Ramos (cell line): ENCODE measurements at regions not wholly inside any gene's neighbourhood (a gene's known extent, or its start where the extent isn't known, plus 50 kb on each side); places are given as distances from the start of the nearest gene placed in this dataset.

ENCODE experiments used
- in situ Hi-C: fragments of 300-500 bp; cut with MboI; formaldehyde crosslinking; loops from one replicate; pipeline ENCODE4 v1.14.3; 2022; ENCODE audit warnings: low sequenced_read_pairs; ENCODE audit not compliant: unreplicated experiment

GRCh38 chr7:131109011-131109758, 218.5 kb upstream of the MKLN1 start:
- in situ Hi-C loops: no loop called here

- in situ Hi-C loops: no loop called here
Measured at GRCh38 chr7:131109759-131110296, 217.8 kb upstream of the MKLN1 start.

DNA sequence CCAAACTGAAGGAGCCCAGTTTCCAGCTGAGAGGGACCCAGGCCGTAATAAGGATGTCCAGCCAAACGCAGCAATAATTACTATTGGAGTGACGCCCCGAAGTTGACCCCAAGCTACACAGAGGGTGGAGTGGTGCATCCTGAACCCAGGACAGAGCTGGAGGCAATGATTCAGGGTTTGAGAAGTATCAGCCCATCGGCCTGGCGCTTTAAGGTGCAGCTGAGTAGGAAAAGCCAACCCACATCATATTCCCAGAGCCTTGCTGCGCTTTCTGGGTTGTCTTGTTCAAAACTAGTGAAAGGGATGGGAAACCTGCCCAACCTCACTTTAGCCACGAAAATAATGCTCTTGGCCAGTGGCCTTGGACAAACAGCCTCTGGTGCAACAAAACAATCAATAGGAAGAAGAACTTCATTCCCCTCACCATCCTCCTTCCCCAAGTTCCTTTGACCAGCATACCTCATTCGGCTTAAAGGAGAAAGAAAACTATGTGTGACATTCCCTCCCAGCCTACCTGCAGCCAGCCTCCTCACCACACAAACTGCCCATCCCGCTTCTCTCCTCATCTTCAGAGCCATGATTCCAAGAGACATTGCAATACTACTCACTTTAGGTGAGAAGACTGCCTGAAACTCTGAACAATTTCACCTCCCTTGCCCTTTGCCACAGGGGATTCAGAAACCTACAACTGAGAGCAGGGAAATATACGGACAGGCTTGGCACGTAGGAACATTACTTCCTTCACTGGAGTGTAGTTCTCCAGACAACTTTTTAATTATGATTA, 217.2 kb upstream of the MKLN1 start:
- in situ Hi-C loops: no loop called here

- in situ Hi-C loops: no loop called here
Measured at GRCh38 chr7:131111081-131111576, 216.5 kb upstream of the MKLN1 start.

- in situ Hi-C loops: no loop called here
Measured at GRCh38 chr7:131111792-131112191, 215.9 kb upstream of the MKLN1 start.

DNA sequence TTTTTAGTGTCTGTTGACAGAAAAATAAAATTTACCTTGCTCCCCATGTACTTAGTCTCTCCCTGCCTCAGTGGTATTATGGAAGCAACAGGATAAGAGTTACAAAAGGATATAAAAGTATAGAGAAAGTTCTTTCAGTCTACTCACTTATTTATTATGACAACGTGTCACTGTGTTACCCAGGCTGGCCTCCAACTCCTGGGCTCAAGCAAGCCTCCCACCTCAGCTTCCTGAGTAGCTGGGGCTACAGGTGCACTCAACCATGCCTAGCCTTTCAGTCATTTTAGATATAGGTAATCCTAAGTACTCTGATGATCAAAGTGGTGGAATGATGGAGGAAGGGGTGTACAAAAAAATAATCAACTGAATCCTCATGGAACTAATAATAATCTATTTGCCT, 215.2 kb upstream of the MKLN1 start:
- in situ Hi-C loops: no loop called here

DNA sequence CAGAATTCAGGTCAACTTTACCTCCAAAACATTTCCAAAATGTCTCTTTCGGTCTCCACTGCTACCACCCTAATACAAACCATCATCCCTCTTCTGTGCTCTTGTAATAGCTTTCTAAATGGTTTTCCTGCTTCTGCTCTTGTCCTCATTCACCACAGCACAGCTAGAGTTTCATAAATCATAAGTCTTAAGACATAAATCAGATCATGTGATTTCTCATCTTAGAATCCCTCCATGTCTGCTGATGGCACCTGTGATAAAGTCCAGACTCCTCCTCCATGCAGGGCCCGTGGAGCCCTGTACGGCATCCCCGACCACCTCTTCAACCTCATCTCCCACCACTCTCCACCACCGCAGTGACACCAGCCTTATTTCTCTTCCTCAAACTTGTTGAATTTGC, 212.3 kb upstream of the MKLN1 start:
- in situ Hi-C loops: no loop called here

DNA sequence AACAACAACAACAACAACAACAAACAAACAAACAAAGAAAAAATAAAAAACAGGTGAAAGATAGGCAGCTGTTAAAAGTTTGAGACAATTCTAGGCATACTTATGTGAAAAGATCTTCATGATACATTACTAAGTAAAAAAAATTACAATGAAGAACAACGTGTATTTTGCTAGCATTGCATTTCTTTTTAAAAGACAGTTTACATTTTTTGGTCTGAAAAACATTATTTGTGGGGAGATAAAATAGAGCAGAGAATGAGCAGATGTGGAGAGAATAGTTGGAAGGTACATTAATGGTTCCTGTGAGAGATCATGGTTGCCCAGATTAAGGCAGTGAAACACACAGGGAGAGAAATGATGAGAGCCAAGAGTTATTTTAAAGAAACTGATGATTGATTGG, 210.2 kb upstream of the MKLN1 start:
- in situ Hi-C loops: no loop called here

GRCh38 chr7:131119381-131119780, 208.3 kb upstream of the MKLN1 start:
- in situ Hi-C loops: no loop called here

DNA sequence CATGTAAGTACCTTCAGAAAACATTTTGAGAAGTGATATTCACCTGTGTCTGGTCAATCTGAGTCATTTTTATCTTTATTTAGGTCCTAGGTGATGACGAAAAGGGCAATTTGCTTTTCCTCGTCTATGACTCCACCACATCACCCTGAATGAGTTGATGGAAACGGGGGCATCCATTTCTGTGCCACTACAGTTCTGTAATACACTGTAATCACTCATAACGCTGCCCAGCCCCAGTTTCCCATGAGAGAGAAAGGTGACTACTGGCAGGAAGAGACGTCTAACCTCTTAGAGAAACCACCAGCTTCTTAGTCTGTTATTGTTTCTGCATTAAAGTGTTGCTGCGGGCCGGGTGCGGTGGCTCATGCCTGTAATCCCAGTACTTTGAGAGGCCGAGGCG, 205.3 kb upstream of the MKLN1 start:
- in situ Hi-C loops: no loop called here

- in situ Hi-C loops: no loop called here
Measured at GRCh38 chr7:131124001-131124629, 203.6 kb upstream of the MKLN1 start.

GRCh38 chr7:131124867-131125266, 202.8 kb upstream of the MKLN1 start:
- in situ Hi-C loops: loop anchor here (5.0 kb wide), 1 partner anchor 97 kb away; no protein-coding TSS in a partner anchor

DNA sequence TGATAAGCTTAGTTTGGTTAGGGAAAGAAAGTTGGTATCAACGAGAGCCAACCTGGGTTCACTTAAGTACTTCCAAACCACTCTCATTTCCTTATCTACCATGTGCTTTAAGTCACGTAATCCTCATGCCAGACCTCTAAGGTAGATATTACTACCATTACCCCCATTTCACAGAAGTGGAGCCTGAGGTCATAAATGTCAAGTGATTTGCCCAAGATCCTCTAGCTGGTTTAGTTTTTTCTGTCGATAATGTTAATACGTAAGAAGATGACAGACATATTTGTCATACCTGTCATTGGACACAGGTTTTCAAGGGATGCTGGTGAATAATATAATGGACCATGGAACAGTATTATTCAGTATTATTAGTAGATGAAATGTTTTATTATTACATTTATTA, 197.4 kb upstream of the MKLN1 start:
- in situ Hi-C loops: no loop called here

- in situ Hi-C loops: no loop called here
Measured at GRCh38 chr7:131131012-131131745, 196.5 kb upstream of the MKLN1 start.

- in situ Hi-C loops: no loop called here
Measured at GRCh38 chr7:131131746-131132431, 195.8 kb upstream of the MKLN1 start.

- in situ Hi-C loops: no loop called here
Measured at GRCh38 chr7:131139462-131139861, 188.2 kb upstream of the MKLN1 start.

DNA sequence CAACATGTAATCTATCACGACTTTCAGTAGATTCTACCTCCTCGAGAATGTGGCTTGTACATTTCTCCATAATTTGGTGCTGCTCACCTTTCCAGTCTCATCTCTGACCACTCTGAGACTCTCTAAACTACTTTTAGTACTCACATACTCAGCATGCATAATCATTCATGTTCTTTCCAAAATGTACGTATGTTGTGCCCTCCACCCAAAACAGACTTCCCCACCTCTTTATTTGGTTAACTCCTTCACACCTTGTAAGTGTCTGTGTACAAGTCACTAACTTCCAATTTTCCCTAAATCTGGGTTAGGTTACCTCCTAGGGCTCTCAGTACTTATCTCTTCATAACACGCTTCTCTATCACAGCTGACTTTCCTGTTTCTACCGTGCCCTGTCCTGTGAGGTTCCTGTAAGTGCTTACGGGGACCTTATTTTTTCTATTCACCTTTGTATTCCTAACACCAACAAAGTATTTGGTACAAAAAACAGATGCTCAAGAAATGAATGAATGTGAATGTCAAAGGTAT, 186.2 kb upstream of the MKLN1 start:
- in situ Hi-C loops: no loop called here

GRCh38 chr7:131143869-131144268, 183.8 kb upstream of the MKLN1 start:
- in situ Hi-C loops: no loop called here

DNA sequence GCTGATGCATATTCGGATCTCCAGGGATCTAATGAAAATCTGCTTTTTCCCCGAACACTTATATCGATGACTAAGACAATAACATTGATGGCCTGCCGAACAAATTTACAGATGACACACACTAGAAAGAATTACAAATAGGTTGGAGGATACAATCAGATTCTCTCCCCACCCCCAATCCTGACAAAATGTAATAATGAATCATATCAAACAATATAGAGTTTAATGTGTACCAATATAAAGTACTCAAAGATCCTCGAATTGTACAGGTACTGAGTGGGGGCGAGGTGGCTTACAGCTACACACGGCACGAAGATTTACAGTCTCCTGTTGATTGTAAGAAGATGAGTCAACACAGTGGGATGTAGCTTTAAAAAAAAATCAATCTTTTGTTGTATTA, 182.7 kb upstream of the MKLN1 start:
- in situ Hi-C loops: no loop called here
